HCT116 (cell line): ENCODE measurements at regions not wholly inside any gene's neighbourhood (a gene's known extent, or its start where the extent isn't known, plus 50 kb on each side); places are given as distances from the start of the nearest gene placed in this dataset.

ENCODE experiments used
- EZH2 ChIP-seq: fragments of 200-600 bp; sonication (generic); IDR thresholded peaks from 2 replicates; pipeline ENCODE4 v1.6.1; 2017; ENCODE audit warnings: antibody characterized with exemption, mixed run types
- EZH2phosphoT487 ChIP-seq: fragments of 200-600 bp; IDR thresholded peaks from 2 replicates; pipeline ENCODE4 v1.6.1; 2018; ENCODE audit warnings: antibody characterized with exemption, borderline replicate concordance
- POLR2A ChIP-seq: IDR thresholded peaks from 2 replicates; pipeline ENCODE4 v1.7.0; 2011; ENCODE audit warnings: borderline replicate concordance; ENCODE audit not compliant: insufficient read depth, insufficient read length; ENCODE audit errors: extremely low read depth
- RAD21 ChIP-seq: IDR thresholded peaks from 2 replicates; pipeline ENCODE4 v1.6.1; 2012; ENCODE audit warnings: low read depth, mild to moderate bottlenecking
- SIN3A ChIP-seq: IDR thresholded peaks from 2 replicates; pipeline ENCODE4 v1.6.1; 2012; ENCODE audit warnings: low read depth
- SP1 ChIP-seq: IDR thresholded peaks from 2 replicates; pipeline ENCODE4 v1.6.1; 2012; ENCODE audit warnings: low read depth
- ZNF274 ChIP-seq: fragments of 200-500 bp; sonication (Bioruptor generic); IDR thresholded peaks from 2 replicates; pipeline ENCODE4 v1.6.1; 2014; ENCODE audit warnings: mild to moderate bottlenecking, low read depth, low read length, inconsistent platforms
- TF ChIP-seq, protein P1 (sequence below), 3 experiments: fragments of 200-600 bp in 1 of 3; sonication (generic) in 1 of 3; IDR thresholded peaks in 2 of 3; conservative IDR thresholded peaks in 1 of 3; 2 replicates each; pipeline ENCODE4 v1.5.1; 2012 to 2017; ENCODE audit warnings: low read depth in 2 of 3, low read length in 2 of 3, antibody characterized with exemption in 1 of 3, borderline replicate concordance in 1 of 3, control low read depth in 1 of 3, mild to moderate bottlenecking in 1 of 3, mixed read lengths in 1 of 3, mixed run types in 1 of 3, moderate library complexity in 1 of 3; ENCODE audit not compliant: insufficient read depth in 1 of 3

DNA sequence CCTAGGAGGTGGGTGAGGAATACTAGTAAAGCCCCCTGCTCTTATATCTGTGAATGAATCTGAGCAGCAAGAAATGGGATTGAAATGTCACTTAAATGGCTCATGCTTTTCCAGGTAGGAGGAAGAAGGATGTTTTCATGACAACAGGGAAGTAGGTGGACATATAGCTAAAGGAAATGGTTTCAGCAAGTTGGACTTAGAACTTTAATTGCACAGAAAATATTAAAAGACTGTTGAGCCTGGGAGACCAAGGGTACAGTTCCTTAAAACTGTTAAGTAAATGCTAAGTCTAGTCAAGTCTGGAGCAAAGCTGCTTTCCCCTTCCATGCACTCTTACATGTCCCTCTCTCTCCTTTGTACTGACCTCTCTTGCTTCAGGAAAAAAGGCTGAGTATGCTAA, 301.3 kb downstream of the HGF start:
- TF ChIP-seq, protein P1, sequence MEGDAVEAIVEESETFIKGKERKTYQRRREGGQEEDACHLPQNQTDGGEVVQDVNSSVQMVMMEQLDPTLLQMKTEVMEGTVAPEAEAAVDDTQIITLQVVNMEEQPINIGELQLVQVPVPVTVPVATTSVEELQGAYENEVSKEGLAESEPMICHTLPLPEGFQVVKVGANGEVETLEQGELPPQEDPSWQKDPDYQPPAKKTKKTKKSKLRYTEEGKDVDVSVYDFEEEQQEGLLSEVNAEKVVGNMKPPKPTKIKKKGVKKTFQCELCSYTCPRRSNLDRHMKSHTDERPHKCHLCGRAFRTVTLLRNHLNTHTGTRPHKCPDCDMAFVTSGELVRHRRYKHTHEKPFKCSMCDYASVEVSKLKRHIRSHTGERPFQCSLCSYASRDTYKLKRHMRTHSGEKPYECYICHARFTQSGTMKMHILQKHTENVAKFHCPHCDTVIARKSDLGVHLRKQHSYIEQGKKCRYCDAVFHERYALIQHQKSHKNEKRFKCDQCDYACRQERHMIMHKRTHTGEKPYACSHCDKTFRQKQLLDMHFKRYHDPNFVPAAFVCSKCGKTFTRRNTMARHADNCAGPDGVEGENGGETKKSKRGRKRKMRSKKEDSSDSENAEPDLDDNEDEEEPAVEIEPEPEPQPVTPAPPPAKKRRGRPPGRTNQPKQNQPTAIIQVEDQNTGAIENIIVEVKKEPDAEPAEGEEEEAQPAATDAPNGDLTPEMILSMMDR (IDR thresholded peaks at IDR 0.05 in 2 of 3, conservative IDR thresholded peaks at IDR 0.05 in 1 of 3; ENCODE audit: borderline replicate concordance in 1 of 3, insufficient read depth in 1 of 3, low read depth in 2 of 3, low read length in 2 of 3): no peak
- TF ChIP-seq POLR2A: no peak
- TF ChIP-seq SIN3A: no peak
- TF ChIP-seq EZH2phosphoT487: no peak
- TF ChIP-seq ZNF274: no peak
- no peak for TF ChIP-seq RAD21
- no peak for TF ChIP-seq EZH2
- no peak for TF ChIP-seq SP1
